ENCODE measurements at regions not wholly inside any gene's neighbourhood (a gene's known extent, or its start where the extent isn't known, plus 50 kb on each side); places are given as distances from the start of the nearest gene placed in this dataset.

DNA sequence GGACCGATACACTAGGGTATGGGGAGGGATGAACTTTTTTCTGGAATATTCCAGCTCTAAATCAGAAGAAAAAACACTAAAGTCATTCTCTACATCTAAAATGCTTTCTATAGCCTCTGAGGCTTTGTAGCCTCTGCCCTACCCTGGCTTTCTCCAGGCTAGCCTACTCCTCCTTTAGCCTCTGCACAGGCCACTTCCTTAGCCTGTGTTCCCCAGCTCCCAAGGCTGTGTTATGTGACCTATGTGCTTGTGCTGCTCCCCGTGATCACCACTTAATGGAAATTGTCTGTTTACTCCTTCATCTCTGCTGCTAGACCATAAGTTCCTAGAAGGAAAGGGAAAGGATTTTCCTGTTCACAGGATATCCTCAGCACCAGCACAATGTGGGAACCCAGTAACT, 92.8 kb downstream of the SEC16B start:
- TF ChIP-seq, protein P1, sequence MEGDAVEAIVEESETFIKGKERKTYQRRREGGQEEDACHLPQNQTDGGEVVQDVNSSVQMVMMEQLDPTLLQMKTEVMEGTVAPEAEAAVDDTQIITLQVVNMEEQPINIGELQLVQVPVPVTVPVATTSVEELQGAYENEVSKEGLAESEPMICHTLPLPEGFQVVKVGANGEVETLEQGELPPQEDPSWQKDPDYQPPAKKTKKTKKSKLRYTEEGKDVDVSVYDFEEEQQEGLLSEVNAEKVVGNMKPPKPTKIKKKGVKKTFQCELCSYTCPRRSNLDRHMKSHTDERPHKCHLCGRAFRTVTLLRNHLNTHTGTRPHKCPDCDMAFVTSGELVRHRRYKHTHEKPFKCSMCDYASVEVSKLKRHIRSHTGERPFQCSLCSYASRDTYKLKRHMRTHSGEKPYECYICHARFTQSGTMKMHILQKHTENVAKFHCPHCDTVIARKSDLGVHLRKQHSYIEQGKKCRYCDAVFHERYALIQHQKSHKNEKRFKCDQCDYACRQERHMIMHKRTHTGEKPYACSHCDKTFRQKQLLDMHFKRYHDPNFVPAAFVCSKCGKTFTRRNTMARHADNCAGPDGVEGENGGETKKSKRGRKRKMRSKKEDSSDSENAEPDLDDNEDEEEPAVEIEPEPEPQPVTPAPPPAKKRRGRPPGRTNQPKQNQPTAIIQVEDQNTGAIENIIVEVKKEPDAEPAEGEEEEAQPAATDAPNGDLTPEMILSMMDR (IDR thresholded peaks at IDR 0.05; ENCODE audit: low read depth, low read length, poor library complexity, severe bottlenecking): no peak
- TF ChIP-seq EZH2phosphoT487 (IDR thresholded peaks at IDR 0.05; ENCODE audit: borderline replicate concordance, low read length): no peak

Data from DOHH2 (cell line).